Activated effector memory CD4-positive, alpha-beta T cell treated with Interleukin-2 at 50 U/mL for 16 hours (primary cell): ENCODE measurements at regions not wholly inside any gene's neighbourhood (a gene's known extent, or its start where the extent isn't known, plus 50 kb on each side); places are given as distances from the start of the nearest gene placed in this dataset.
"Not testable (repeated sequence)": the region's sequence is repeated elsewhere in the genome, so short reads cannot be mapped to it uniquely, and the experiment has no call there.

ENCODE experiments used
- DNase-seq: peaks from one replicate; pipeline ENCODE4 v3.0.0-alpha.2; 2020

- DNase-seq, result no peak
Observed at GRCh38 chr5:15183520-15183919, 311.9 kb upstream of the ANKH start.

GRCh38 chr5:15170173-15170572 is 298.6 kb upstream of the ANKH start:
- no peak for DNase-seq

- no peak for DNase-seq
Observed at GRCh38 chr5:15168358-15168757, 296.8 kb upstream of the ANKH start.

- DNase-seq, result no peak
Observed at GRCh38 chr5:15160091-15160490, 288.5 kb upstream of the ANKH start.

GRCh38 chr5:15159606-15160005 is 288.0 kb upstream of the ANKH start:
- DNase-seq, result no peak

GRCh38 chr5:15142458-15142857 is 270.9 kb upstream of the ANKH start:
- DNase-seq, result no peak

- DNase-seq, result no peak
Observed at GRCh38 chr5:15137414-15137813, 265.8 kb upstream of the ANKH start.

GRCh38 chr5:15135661-15136060 is 264.1 kb upstream of the ANKH start:
- DNase-seq, result no peak

- no peak for DNase-seq
Observed at GRCh38 chr5:15133456-15133965, 261.9 kb upstream of the ANKH start.

GRCh38 chr5:15132816-15133405 is 261.3 kb upstream of the ANKH start:
- DNase-seq, result no peak

GRCh38 chr5:15131909-15132308 is 260.3 kb upstream of the ANKH start:
- DNase-seq, result no peak

- no peak for DNase-seq
Observed at GRCh38 chr5:15124871-15125568, 253.4 kb upstream of the ANKH start.

GRCh38 chr5:15124461-15124860 is 252.9 kb upstream of the ANKH start:
- no peak for DNase-seq

GRCh38 chr5:15117688-15118087 is 246.1 kb upstream of the ANKH start:
- no peak for DNase-seq

- no peak for DNase-seq
Observed at GRCh38 chr5:15116996-15117395, 245.4 kb upstream of the ANKH start.

GRCh38 chr5:15106530-15107283 is 235.1 kb upstream of the ANKH start:
- no peak for DNase-seq

- no peak for DNase-seq
Observed at GRCh38 chr5:15105799-15106393, 234.3 kb upstream of the ANKH start.

- DNase-seq, result no peak
Observed at GRCh38 chr5:15103864-15104263, 232.3 kb upstream of the ANKH start.

GRCh38 chr5:15103130-15103529 is 231.6 kb upstream of the ANKH start:
- no peak for DNase-seq

- DNase-seq, result no peak
Observed at GRCh38 chr5:15097552-15097951, 226.0 kb upstream of the ANKH start.

GRCh38 chr5:15096686-15097085 is 225.1 kb upstream of the ANKH start:
- not testable (repeated sequence) for DNase-seq

GRCh38 chr5:15092801-15093200 is 221.2 kb upstream of the ANKH start:
- no peak for DNase-seq

GRCh38 chr5:15085671-15086070 is 214.1 kb upstream of the ANKH start:
- DNase-seq, result no peak

- no peak for DNase-seq
Observed at GRCh38 chr5:15082096-15082495, 210.5 kb upstream of the ANKH start.
